GM21529 (cell line): ENCODE measurements at regions not wholly inside any gene's neighbourhood (a gene's known extent, or its start where the extent isn't known, plus 50 kb on each side); places are given as distances from the start of the nearest gene placed in this dataset.

ENCODE experiments used
- ATAC-seq: cut with Tn5 transposase; IDR thresholded peaks from one replicate; pipeline ENCODE4 v1.9.1; 2021; ENCODE audit not compliant: unreplicated experiment

- no peak for ATAC-seq
These were observed 90.4 kb upstream of the PARD3B start for GRCh38 chr2:204454672-204455380.

GRCh38 chr2:204468746-204469429 is 76.4 kb upstream of the PARD3B start:
- ATAC-seq, result no peak

GRCh38 chr2:204470178-204470620 is 75.1 kb upstream of the PARD3B start:
- ATAC-seq, result no peak

GRCh38 chr2:204470621-204471196 is 74.6 kb upstream of the PARD3B start:
- no peak for ATAC-seq

- no peak for ATAC-seq
These were observed 72.9 kb upstream of the PARD3B start for GRCh38 chr2:204472375-204472774.

GRCh38 chr2:204473224-204473623 is 72.1 kb upstream of the PARD3B start:
- no peak for ATAC-seq

GRCh38 chr2:204475399-204475798 is 69.9 kb upstream of the PARD3B start:
- ATAC-seq, result no peak

GRCh38 chr2:204477358-204477950 is 67.8 kb upstream of the PARD3B start:
- no peak for ATAC-seq

- ATAC-seq, result no peak
These were observed 65.7 kb upstream of the PARD3B start for GRCh38 chr2:204479557-204479956.

- no peak for ATAC-seq
These were observed 64.6 kb upstream of the PARD3B start for GRCh38 chr2:204480676-204481075.

- ATAC-seq, result no peak
These were observed 61.6 kb upstream of the PARD3B start for GRCh38 chr2:204483608-204484081.

- ATAC-seq, result no peak
These were observed 59.0 kb upstream of the PARD3B start for GRCh38 chr2:204486321-204486720.

- no peak for ATAC-seq
These were observed 58.5 kb upstream of the PARD3B start for GRCh38 chr2:204486805-204487204.

GRCh38 chr2:204487447-204488229 is 57.6 kb upstream of the PARD3B start:
- ATAC-seq, result no peak

GRCh38 chr2:204491528-204491927 is 53.7 kb upstream of the PARD3B start:
- ATAC-seq, result no peak

- no peak for ATAC-seq
These were observed 52.9 kb upstream of the PARD3B start for GRCh38 chr2:204492417-204492816.

- ATAC-seq, result no peak
These were observed 50.6 kb upstream of the PARD3B start for GRCh38 chr2:204494681-204495080.

- no peak for ATAC-seq
These were observed 49.9 kb upstream of the PARD3B start for GRCh38 chr2:204495381-204495780.
